Smooth muscle cell (in vitro differentiated cells): ENCODE measurements at regions not wholly inside any gene's neighbourhood (a gene's known extent, or its start where the extent isn't known, plus 50 kb on each side); places are given as distances from the start of the nearest gene placed in this dataset.

ENCODE experiments used
- DNase-seq: peaks from one replicate; lab custom pipeline; 2025; ENCODE audit not compliant: unreplicated experiment; lab: John Stamatoyannopoulos, UW
- H2AFZ ChIP-seq: fragments of 200-600 bp; sonication (generic); 2 replicates; pipeline ENCODE4 v1.6.0; 2016; ENCODE audit warnings: antibody characterized with exemption, low read depth, mild to moderate bottlenecking
- H3F3A ChIP-seq: fragments of 200-600 bp; sonication (generic); 2 replicates; pipeline ENCODE4 v1.6.0; 2017; ENCODE audit warnings: antibody characterized with exemption, low read depth
- H3K27ac ChIP-seq: fragments of 200-600 bp; sonication (generic); 2 replicates; pipeline ENCODE4 v1.5.1; 2016; ENCODE audit warnings: low read depth, mild to moderate bottlenecking
- H3K27me3 ChIP-seq: fragments of 200-600 bp; sonication (generic); 2 replicates; pipeline ENCODE4 v1.6.1; 2016; ENCODE audit warnings: low read depth, mild to moderate bottlenecking
- H3K36me3 ChIP-seq: fragments of 200-600 bp; sonication (generic); 2 replicates; pipeline ENCODE4 v1.5.1; 2016; ENCODE audit warnings: low read depth
- H3K4me1 ChIP-seq: fragments of 200-600 bp; sonication (generic); 2 replicates; pipeline ENCODE4 v1.5.1; 2016; ENCODE audit warnings: low read depth
- H3K4me2 ChIP-seq: fragments of 200-600 bp; sonication (generic); 2 replicates; pipeline ENCODE4 v1.6.0; 2016; ENCODE audit warnings: mild to moderate bottlenecking
- H3K4me3 ChIP-seq: fragments of 200-600 bp; sonication (generic); 2 replicates; pipeline ENCODE4 v1.5.1; 2016; ENCODE audit warnings: mild to moderate bottlenecking
- H3K79me2 ChIP-seq: fragments of 200-600 bp; sonication (generic); 2 replicates; pipeline ENCODE4 v1.6.0; 2016; ENCODE audit warnings: low read depth, mild to moderate bottlenecking
- H3K9ac ChIP-seq: fragments of 200-600 bp; sonication (generic); 2 replicates; pipeline ENCODE4 v1.6.0; 2016; ENCODE audit warnings: low read depth
- H3K9me3 ChIP-seq: fragments of 200-600 bp; sonication (generic); replicated peaks from 2 replicates; pipeline ENCODE4 v1.5.1; 2016; ENCODE audit warnings: low read depth
- H4K20me1 ChIP-seq: fragments of 200-600 bp; sonication (generic); 2 replicates; pipeline ENCODE4 v1.6.0; 2016; ENCODE audit warnings: low read depth
- CTCF ChIP-seq: fragments of 200-600 bp; sonication (generic); IDR thresholded peaks from 2 replicates; pipeline ENCODE4 v1.5.1; 2017; ENCODE audit warnings: borderline replicate concordance, mild to moderate bottlenecking, antibody characterized with exemption; ENCODE audit not compliant: insufficient read depth, poor library complexity, severe bottlenecking
- WGBS: methylation state at CpG from one replicate; pipeline ENCODE4 v1.1.7; 2016; ENCODE audit warnings: low lambda C conversion rate; 5-methylcytosine and 5-hydroxymethylcytosine counted together

- H3K36me3 ChIP-seq: no peaks in the 10 kb centered on the region
- DNase-seq: no peak
- H4K20me1 ChIP-seq: no peaks in the 10 kb centered on the region
- no peaks in the 10 kb centered on the region for H3K9me3 ChIP-seq
- H3K4me2 ChIP-seq: no peak overlapping the region
- no peak overlapping the region for H3K4me3 ChIP-seq
- H3F3A ChIP-seq: peaks cover 6% of the 10 kb centered on the region
- no peak overlapping the region for H3K27ac ChIP-seq
- no peaks in the 10 kb centered on the region for H3K79me2 ChIP-seq
- no peak overlapping the region for H2AFZ ChIP-seq
- no peaks in the 10 kb centered on the region for H3K27me3 ChIP-seq
- no peak overlapping the region for H3K9ac ChIP-seq
- peaks cover 15% of the 10 kb centered on the region for H3K4me1 ChIP-seq
- WGBS: 61% methylated on average over 16 of the region's 17 CpGs
- TF ChIP-seq CTCF: no peak
These were observed 106.3 kb downstream of the FAM53A start for GRCh38 chr4:1577822-1578217.

GRCh38 chr4:1576961-1577821, 106.9 kb downstream of the FAM53A start:
- Histone ChIP-seq H3K79me2 (no peaks in the 10 kb centered on the region), H4K20me1 (no peaks in the 10 kb centered on the region), H3K4me1 (peaks cover 19% of the 10 kb centered on the region), H3K9ac (no peak overlapping the region), H3K36me3 (no peaks in the 10 kb centered on the region), H3K27me3 (no peaks in the 10 kb centered on the region), H2AFZ (no peak overlapping the region), H3F3A (peaks cover 6% of the 10 kb centered on the region), H3K27ac (no peak overlapping the region), H3K4me2 (no peak overlapping the region), H3K9me3 (no peaks in the 10 kb centered on the region), H3K4me3 (no peak overlapping the region)
- TF ChIP-seq CTCF: no peak
- WGBS: 85% methylated on average over 29 of the region's 30 CpGs
- DNase-seq: no peak

- peaks cover 24% of the 10 kb centered on the region for H3K4me1 ChIP-seq
- no peak overlapping the region for H3K4me2 ChIP-seq
- no peaks in the 10 kb centered on the region for H3K27me3 ChIP-seq
- 91% methylated on average over 32 of the region's 32 CpGs for WGBS
- TF ChIP-seq CTCF: no peak
- no peaks in the 10 kb centered on the region for H3K79me2 ChIP-seq
- peaks cover 3% of the 10 kb centered on the region for H3F3A ChIP-seq
- no peak overlapping the region for H2AFZ ChIP-seq
- no peak overlapping the region for H3K27ac ChIP-seq
- H3K9me3 ChIP-seq: no peaks in the 10 kb centered on the region
- H3K36me3 ChIP-seq: no peaks in the 10 kb centered on the region
- H3K9ac ChIP-seq: no peak overlapping the region
- no peak overlapping the region for H3K4me3 ChIP-seq
- no peaks in the 10 kb centered on the region for H4K20me1 ChIP-seq
- no peak for DNase-seq
These were observed 107.7 kb downstream of the FAM53A start for GRCh38 chr4:1576304-1576960.
